ENCODE measurements at regions not wholly inside any gene's neighbourhood (a gene's known extent, or its start where the extent isn't known, plus 50 kb on each side); places are given as distances from the start of the nearest gene placed in this dataset.
"Not testable (repeated sequence)": the region's sequence is repeated elsewhere in the genome, so short reads cannot be mapped to it uniquely, and the experiment has no call there.

DNA sequence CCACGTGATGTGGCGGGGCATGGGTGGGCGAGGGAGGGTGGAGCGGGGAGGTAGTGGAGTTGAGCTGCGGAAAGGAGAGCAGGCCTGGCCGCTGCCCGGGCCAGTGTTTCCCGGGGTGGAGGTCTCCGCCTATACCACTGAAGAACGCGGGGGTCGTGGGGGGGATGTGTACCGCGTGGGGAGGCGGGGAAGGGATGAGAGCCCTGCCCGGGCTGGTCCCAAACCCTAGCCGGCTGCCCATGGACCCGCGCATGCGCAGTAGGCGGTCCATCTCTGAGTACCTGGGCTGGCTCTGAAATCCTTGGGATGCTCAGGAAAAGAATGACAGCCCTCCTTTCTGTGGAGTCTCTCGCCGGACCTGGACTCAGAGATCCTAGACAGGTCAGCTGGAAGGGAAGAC is 3927.8 kb upstream of the OR11H1 start:
- peaks cover 13% of the 10 kb centered on the region for H3K9me3 Mint-ChIP-seq
- not testable (repeated sequence) for H3K36me3 Mint-ChIP-seq (ENCODE audit: low read depth); H3K27ac Mint-ChIP-seq; H3K4me3 Mint-ChIP-seq; H3K4me1 Mint-ChIP-seq (ENCODE audit: low read depth); H3K27me3 Mint-ChIP-seq

- not testable (repeated sequence) for H3K4me3 Mint-ChIP-seq; H3K36me3 Mint-ChIP-seq (ENCODE audit: low read depth); H3K4me1 Mint-ChIP-seq (ENCODE audit: low read depth); H3K27me3 Mint-ChIP-seq; H3K27ac Mint-ChIP-seq
- H3K9me3 Mint-ChIP-seq: peaks cover 13% of the 10 kb centered on the region
These were observed 3926.8 kb upstream of the OR11H1 start for GRCh38 chr22:11600896-11601890.

GRCh38 chr22:11604635-11605395 is 3923.2 kb upstream of the OR11H1 start:
- H3K4me3 Mint-ChIP-seq; H3K36me3 Mint-ChIP-seq (ENCODE audit: low read depth); H3K4me1 Mint-ChIP-seq (ENCODE audit: low read depth); H3K27ac Mint-ChIP-seq; H3K27me3 Mint-ChIP-seq: not testable (repeated sequence)
- peaks cover 20% of the 10 kb centered on the region for H3K9me3 Mint-ChIP-seq

- H3K27ac Mint-ChIP-seq: no peak overlapping the region
- H3K9me3 Mint-ChIP-seq: peaks cover 25% of the 10 kb centered on the region
- H3K36me3 Mint-ChIP-seq (ENCODE audit: low read depth): no peaks in the 10 kb centered on the region
- H3K4me1 Mint-ChIP-seq (ENCODE audit: low read depth): no peaks in the 10 kb centered on the region
- no peak overlapping the region for H3K4me3 Mint-ChIP-seq
- no peaks in the 10 kb centered on the region for H3K27me3 Mint-ChIP-seq
These were observed 3922.5 kb upstream of the OR11H1 start for GRCh38 chr22:11605468-11605981.

- not testable (repeated sequence) for H3K4me1 Mint-ChIP-seq (ENCODE audit: low read depth); H3K27ac Mint-ChIP-seq; H3K4me3 Mint-ChIP-seq; H3K27me3 Mint-ChIP-seq; H3K36me3 Mint-ChIP-seq (ENCODE audit: low read depth)
- peaks cover 31% of the 10 kb centered on the region for H3K9me3 Mint-ChIP-seq
These were observed 3921.7 kb upstream of the OR11H1 start for GRCh38 chr22:11606047-11607000.

DNA sequence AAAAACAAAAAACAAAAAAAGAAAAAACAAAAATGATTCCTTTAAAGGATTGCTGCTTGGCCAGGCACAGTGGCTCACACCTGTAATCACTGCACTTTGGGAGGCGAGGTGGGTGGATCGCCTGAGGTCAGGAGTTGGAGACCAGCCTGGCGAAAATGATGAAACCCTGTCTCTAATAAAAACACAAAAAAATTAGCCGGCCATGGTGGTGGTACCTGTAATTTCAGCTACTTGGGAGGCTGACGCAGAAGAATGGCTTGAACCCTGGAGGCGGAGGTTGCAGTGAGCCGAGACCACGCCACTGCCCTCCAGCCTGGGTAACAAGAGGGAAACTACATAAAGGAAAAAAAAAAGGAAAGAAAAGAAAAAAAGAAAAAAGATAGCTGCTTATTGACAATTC is 3920.8 kb upstream of the OR11H1 start:
- H3K27me3 Mint-ChIP-seq; H3K27ac Mint-ChIP-seq; H3K4me3 Mint-ChIP-seq; H3K36me3 Mint-ChIP-seq (ENCODE audit: low read depth); H3K4me1 Mint-ChIP-seq (ENCODE audit: low read depth): not testable (repeated sequence)
- H3K9me3 Mint-ChIP-seq: peaks cover 37% of the 10 kb centered on the region

DNA sequence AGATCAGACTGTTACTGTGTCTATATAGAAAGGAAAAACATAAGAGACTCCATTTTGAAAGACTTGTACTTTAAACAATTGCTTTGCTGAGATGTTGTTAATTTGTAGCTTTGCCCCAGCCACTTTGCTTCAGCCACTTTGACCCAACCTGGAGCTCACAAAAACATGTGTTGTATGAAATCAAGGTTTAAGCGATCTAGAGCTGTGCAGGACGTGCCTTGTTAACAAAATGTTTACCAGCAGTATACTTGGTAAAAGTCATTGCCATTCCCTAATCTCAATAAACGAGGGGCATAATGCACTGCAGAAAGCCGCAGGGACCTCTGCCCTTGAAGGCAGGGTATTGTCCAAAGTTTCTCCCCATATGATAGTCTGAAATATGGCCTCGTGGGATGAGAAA is 3919.5 kb upstream of the OR11H1 start:
- H3K27me3 Mint-ChIP-seq: not testable (repeated sequence)

GRCh38 chr22:11609193-11609592 is 3918.8 kb upstream of the OR11H1 start:
- H3K36me3 Mint-ChIP-seq (ENCODE audit: low read depth); H3K4me3 Mint-ChIP-seq; H3K27ac Mint-ChIP-seq; H3K4me1 Mint-ChIP-seq (ENCODE audit: low read depth); H3K27me3 Mint-ChIP-seq: not testable (repeated sequence)
- peaks cover 44% of the 10 kb centered on the region for H3K9me3 Mint-ChIP-seq

More for the DNA sequence above, 3919.5 kb upstream of the OR11H1 start:
- H3K4me1 Mint-ChIP-seq (ENCODE audit: low read depth); H3K27ac Mint-ChIP-seq; H3K36me3 Mint-ChIP-seq (ENCODE audit: low read depth); H3K4me3 Mint-ChIP-seq: not testable (repeated sequence)
- H3K9me3 Mint-ChIP-seq: peaks cover 44% of the 10 kb centered on the region

DNA sequence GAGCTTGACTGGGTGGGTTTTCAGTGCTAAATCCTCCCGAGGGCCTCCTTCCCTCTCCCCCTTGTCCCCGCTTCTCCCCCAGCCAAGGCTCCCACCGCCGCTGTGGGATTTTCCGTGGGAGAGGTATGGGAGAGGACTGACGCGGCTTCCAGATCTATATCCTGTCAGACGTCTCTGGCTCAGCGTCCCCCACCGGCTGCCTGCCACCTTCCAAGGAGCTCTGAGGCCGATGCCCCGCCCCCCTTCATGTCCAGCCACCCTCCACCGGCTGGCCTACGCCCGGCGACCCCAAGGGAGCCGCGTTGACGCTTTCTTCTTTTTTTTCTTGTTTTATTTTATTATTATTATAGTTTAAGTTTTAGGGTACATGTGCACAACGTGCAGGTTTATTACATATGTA is 3916.7 kb upstream of the OR11H1 start:
- not testable (repeated sequence) for H3K36me3 Mint-ChIP-seq (ENCODE audit: low read depth); H3K27me3 Mint-ChIP-seq; H3K4me1 Mint-ChIP-seq (ENCODE audit: low read depth); H3K4me3 Mint-ChIP-seq; H3K27ac Mint-ChIP-seq
- peaks cover 56% of the 10 kb centered on the region for H3K9me3 Mint-ChIP-seq

- H3K9me3 Mint-ChIP-seq: peaks cover 58% of the 10 kb centered on the region
- H3K27ac Mint-ChIP-seq; H3K27me3 Mint-ChIP-seq; H3K4me3 Mint-ChIP-seq; H3K4me1 Mint-ChIP-seq (ENCODE audit: low read depth); H3K36me3 Mint-ChIP-seq (ENCODE audit: low read depth): not testable (repeated sequence)
These were observed 3916.1 kb upstream of the OR11H1 start for GRCh38 chr22:11611876-11612275.

DNA sequence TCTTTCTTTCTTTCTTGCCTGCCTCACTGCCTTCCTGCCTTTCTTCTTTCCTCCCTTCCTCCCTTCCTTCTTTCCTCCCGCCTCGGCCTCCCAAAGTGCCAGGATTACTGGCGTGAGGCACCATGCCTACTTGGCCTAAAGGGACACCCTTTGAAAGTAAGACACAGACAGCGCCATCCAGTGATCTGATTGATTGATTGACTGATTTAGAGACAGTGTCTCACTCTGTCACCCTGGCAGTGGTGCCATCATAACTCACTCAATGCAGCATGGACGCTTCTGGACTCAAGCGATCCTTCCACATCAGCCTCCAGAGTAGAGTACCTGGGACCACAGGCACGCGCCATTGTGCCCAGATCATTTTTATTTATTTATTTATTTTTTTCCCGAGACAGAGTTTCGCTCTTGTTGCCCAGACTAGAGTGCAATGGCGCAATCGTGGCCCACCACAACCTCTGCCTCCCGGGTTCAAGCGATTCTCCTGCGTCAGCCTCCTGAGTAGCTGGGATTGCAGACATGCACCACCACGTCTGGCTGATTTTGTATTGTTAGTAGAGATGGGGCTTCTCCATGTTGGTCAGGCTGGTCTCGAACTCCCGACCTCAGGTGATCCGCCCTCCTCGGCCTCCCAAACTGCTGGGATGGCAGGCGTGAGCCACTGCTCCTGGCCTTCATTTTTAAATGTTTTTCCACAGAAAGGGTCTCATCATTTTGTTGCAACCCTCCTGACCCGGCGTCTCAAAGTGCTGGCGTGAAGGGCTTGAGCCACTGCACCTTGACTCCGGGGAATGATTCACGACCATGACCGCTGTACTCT is 3914.7 kb upstream of the OR11H1 start:
- not testable (repeated sequence) for H3K4me3 Mint-ChIP-seq; H3K27ac Mint-ChIP-seq; H3K4me1 Mint-ChIP-seq (ENCODE audit: low read depth); H3K27me3 Mint-ChIP-seq
- Mint-ChIP-seq H3K36me3 (ENCODE audit: low read depth) (peaks cover 12% of the 10 kb centered on the region), H3K9me3 (peaks cover 54% of the 10 kb centered on the region)

DNA sequence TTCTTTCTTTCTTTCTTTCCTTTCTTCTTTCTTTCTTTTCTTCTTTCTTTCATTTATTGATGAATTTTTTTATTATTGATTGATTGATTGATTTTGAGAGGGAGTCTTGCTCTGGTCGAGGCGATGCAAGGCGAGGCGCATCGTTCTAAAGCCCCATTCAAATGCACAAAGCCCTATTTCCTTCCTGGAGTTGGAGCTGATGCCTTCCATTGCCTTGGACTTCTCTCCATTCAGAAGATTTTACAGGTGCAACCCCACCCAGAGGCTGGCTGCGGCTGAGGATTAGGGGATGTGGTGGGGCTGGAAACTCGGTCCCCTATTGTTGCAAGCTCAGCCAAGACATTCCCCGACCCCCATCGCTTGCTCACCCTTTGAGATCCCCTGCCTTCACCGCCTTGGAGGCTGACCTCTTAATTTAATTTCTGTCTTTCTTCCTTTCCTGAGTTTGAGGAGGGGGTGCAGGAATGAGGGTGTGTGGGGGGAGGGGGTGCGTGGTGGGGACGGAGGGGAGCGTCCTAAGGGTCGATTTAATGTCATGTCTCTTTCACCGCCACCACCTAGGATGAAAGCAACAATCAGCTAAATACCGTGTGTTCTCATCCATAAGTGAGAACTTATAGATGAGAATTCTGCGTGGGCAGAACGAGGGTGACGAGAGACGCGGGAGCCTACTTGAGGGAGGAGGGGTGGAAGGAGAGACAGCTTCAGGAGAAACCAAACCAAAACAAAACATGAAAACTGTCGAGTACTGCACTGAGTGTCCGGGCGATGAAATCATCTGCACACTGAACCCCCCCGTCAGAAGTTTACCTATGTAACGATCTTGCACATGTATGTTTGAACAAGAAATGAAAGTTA is 3913.9 kb upstream of the OR11H1 start:
- Mint-ChIP-seq H3K4me1 (ENCODE audit: low read depth) (no peaks in the 10 kb centered on the region), H3K36me3 (ENCODE audit: low read depth) (peaks cover 12% of the 10 kb centered on the region), H3K4me3 (no peak overlapping the region), H3K27ac (no peak overlapping the region), H3K27me3 (no peaks in the 10 kb centered on the region), H3K9me3 (peaks cover 56% of the 10 kb centered on the region)

GRCh38 chr22:11614798-11615433 is 3913.1 kb upstream of the OR11H1 start:
- not testable (repeated sequence) for H3K4me3 Mint-ChIP-seq; H3K4me1 Mint-ChIP-seq (ENCODE audit: low read depth); H3K27ac Mint-ChIP-seq; H3K27me3 Mint-ChIP-seq
- Mint-ChIP-seq H3K9me3 (peaks cover 64% of the 10 kb centered on the region), H3K36me3 (ENCODE audit: low read depth) (peaks cover 18% of the 10 kb centered on the region)
